Endothelial cell of umbilical vein (primary cell): ENCODE measurements at regions not wholly inside any gene's neighbourhood (a gene's known extent, or its start where the extent isn't known, plus 50 kb on each side); places are given as distances from the start of the nearest gene placed in this dataset.

Experiments used
- BruUV-seq: library from RNA; stranded (reverse); fragments of 400-500 nt; replicated peaks from 2 replicates; lab custom pipeline; 2021; lab: Mats Ljungman, UMichigan
- CTCF ChIA-PET: fragments of 300-600, 350-600 bp; sonication (Branson Sonifier 250); formaldehyde crosslinking; loops from one replicate; lab custom pipeline; 2021; ENCODE audit warnings: antibody characterized with exemption, inconsistent platforms; lab: Charles Lee
- POLR2A ChIA-PET: fragments of 300-600, 350-600 bp; sonication (Branson Sonifier 250); formaldehyde crosslinking; loops from one replicate; lab custom pipeline; 2021; ENCODE audit warnings: antibody characterized with exemption, inconsistent platforms; lab: Charles Lee
- DNase-seq: peaks from one replicate; pipeline ENCODE4 v3.0.0-alpha.2; 2011; ENCODE audit warnings: low read depth, low spot score
- FAIRE-seq: peaks from 2 replicates; lab custom pipeline; 2011; peaks lifted over from hg19 to GRCh38; lab: Jason Lieb, UNC
- H2AFZ ChIP-seq: 2 replicates; pipeline ENCODE4 v1.6.0; 2012; ENCODE audit warnings: low read depth, low read length, control low read depth, inconsistent platforms
- H3K27ac ChIP-seq: 2 replicates; pipeline ENCODE4 v1.5.1; 2011; ENCODE audit warnings: low read depth, mild to moderate bottlenecking, control low read depth, low read length, moderate library complexity; ENCODE audit not compliant: insufficient read depth
- H3K27me3 ChIP-seq, 2 experiments: 2 replicates each; pipeline versions ENCODE4 v1.6.0 to v1.6.1; 2011; ENCODE audit warnings: low read length in 2 of 2, mixed read lengths in 1 of 2; ENCODE audit not compliant: control insufficient read depth in 2 of 2, insufficient read depth in 2 of 2
- H3K36me3 ChIP-seq, 2 experiments: 2 replicates in 1 of 2; 3 replicates in 1 of 2; pipeline ENCODE4 v1.5.1; 2011; ENCODE audit warnings: low read length in 2 of 2, mild to moderate bottlenecking in 1 of 2, moderate library complexity in 1 of 2; ENCODE audit not compliant: control insufficient read depth in 2 of 2, insufficient read depth in 2 of 2; ENCODE audit errors: extremely low read depth in 1 of 2
- H3K4me1 ChIP-seq: 3 replicates; pipeline ENCODE4 v1.5.1; 2011; ENCODE audit warnings: mild to moderate bottlenecking, low read length; ENCODE audit not compliant: control insufficient read depth, insufficient read depth; ENCODE audit errors: extremely low read depth
- H3K4me2 ChIP-seq: 2 replicates; pipeline ENCODE4 v1.6.1; 2011; ENCODE audit warnings: low read length, control low read depth, mixed read lengths; ENCODE audit not compliant: insufficient read depth
- H3K4me3 ChIP-seq, 3 experiments: fragments of 200-600 bp in 1 of 3; sonication (generic), shearing (Covaris generic) in 1 of 3; replicated peaks in 1 of 3; 2 replicates each; pipeline ENCODE4 v1.5.1; 2011 to 2016; ENCODE audit warnings: control low read depth in 3 of 3, low read length in 3 of 3, mild to moderate bottlenecking in 2 of 3, inconsistent platforms in 1 of 3, low read depth in 1 of 3, moderate library complexity in 1 of 3; ENCODE audit not compliant: insufficient read depth in 1 of 3
- H3K79me2 ChIP-seq: 2 replicates; pipeline ENCODE4 v1.6.0; 2012; ENCODE audit warnings: low read length, inconsistent platforms; ENCODE audit not compliant: control insufficient read depth, insufficient read depth
- H3K9ac ChIP-seq: replicated peaks from 2 replicates; pipeline ENCODE3; 2011; ENCODE audit warnings: low read length, control low read depth; ENCODE audit not compliant: insufficient read depth; ENCODE audit errors: extremely low read depth
- H3K9me1 ChIP-seq: replicated peaks from 3 replicates; pipeline ENCODE4 v1.6.0; 2011; ENCODE audit warnings: mild to moderate bottlenecking, low read length; ENCODE audit not compliant: control insufficient read depth, insufficient read depth; ENCODE audit errors: extremely low read depth
- H3K9me3 ChIP-seq: replicated peaks from 2 replicates; pipeline ENCODE4 v1.5.1; 2012; ENCODE audit warnings: low read length, inconsistent platforms; ENCODE audit not compliant: control insufficient read depth, insufficient read depth
- H4K20me1 ChIP-seq: replicated peaks from 2 replicates; pipeline ENCODE3; 2011; ENCODE audit warnings: mild to moderate bottlenecking, low read length; ENCODE audit not compliant: control insufficient read depth, insufficient read depth; ENCODE audit errors: extremely low read depth
- CTCF ChIP-seq, 2 donors: IDR thresholded peaks; 1 replicate in 1 of 2; 2 replicates in 1 of 2; pipeline ENCODE4 v1.5.1; 2011; ENCODE audit warnings: low read length in 2 of 2, mild to moderate bottlenecking in 2 of 2, moderate library complexity in 2 of 2, control low read depth in 1 of 2, inconsistent platforms in 1 of 2, low read depth in 1 of 2; ENCODE audit not compliant: insufficient read depth in 1 of 2; ENCODE audit errors: extremely low read depth in 1 of 2
- EZH2 ChIP-seq: IDR thresholded peaks from 2 replicates; pipeline ENCODE4 v1.6.1; 2012; ENCODE audit warnings: borderline replicate concordance, low read depth, mild to moderate bottlenecking, moderate library complexity, low read length, inconsistent platforms; ENCODE audit not compliant: severe bottlenecking
- FOS ChIP-seq: IDR thresholded peaks from 2 replicates; pipeline ENCODE4 v1.6.1; 2011; ENCODE audit warnings: mild to moderate bottlenecking, low read length, moderate library complexity, borderline replicate concordance; ENCODE audit not compliant: insufficient read depth
- GATA2 ChIP-seq: IDR thresholded peaks from 2 replicates; pipeline ENCODE4 v1.7.0; 2011; ENCODE audit warnings: low read depth, mild to moderate bottlenecking, moderate library complexity, mixed read lengths, low read length; ENCODE audit not compliant: insufficient read length, insufficient read depth
- JUN ChIP-seq: IDR thresholded peaks from 2 replicates; pipeline ENCODE4 v1.6.1; 2011; ENCODE audit warnings: borderline replicate concordance, low read depth; ENCODE audit not compliant: insufficient read length, insufficient read depth
- MAX ChIP-seq: IDR thresholded peaks from 2 replicates; pipeline ENCODE4 v1.6.1; 2011; ENCODE audit not compliant: insufficient read depth, insufficient read length
- MYC ChIP-seq: IDR thresholded peaks from one replicate; pipeline ENCODE4 v1.6.1; 2011; ENCODE audit warnings: mild to moderate bottlenecking, low read depth, low read length
- POLR2A ChIP-seq: IDR thresholded peaks from 2 replicates; pipeline ENCODE4 v1.6.1; 2012; ENCODE audit warnings: low read depth, mild to moderate bottlenecking, control low read depth, low read length
- POLR2AphosphoS5 ChIP-seq: IDR thresholded peaks from 2 replicates; pipeline ENCODE4 v1.6.1; 2012; ENCODE audit warnings: low read depth, mild to moderate bottlenecking, control low read depth, low read length, moderate library complexity; ENCODE audit not compliant: insufficient read depth
- dilution Hi-C: fragments of 300-500 bp; cut with MboI; formaldehyde crosslinking; loops from one replicate; pipeline ENCODE4 v1.15.0; 2019; ENCODE audit warnings: low sequenced_read_pairs; ENCODE audit not compliant: extremely low pct_ligation_motif_present
- intact Hi-C: fragments of 100-400 bp; cut with micrococcal nuclease; formaldehyde crosslinking; loops from one replicate; pipeline ENCODE4 v1.10.0; 2022

GRCh38 chr1:219521325-219521724, 91.6 kb downstream of the ZC3H11B start:
- intact Hi-C loops: no loop called here
- dilution Hi-C loops: no loop called here

GRCh38 chr1:219520241-219520640, 92.7 kb downstream of the ZC3H11B start:
- Histone ChIP-seq H3K79me2 (no peaks in the 10 kb centered on the region), H3K27ac (no peak overlapping the region), H3K9me3 (no peaks in the 10 kb centered on the region), H4K20me1 (no peaks in the 10 kb centered on the region), H3K4me3 (no peak overlapping the region), H2AFZ (no peak overlapping the region), H3K4me1 (no peaks in the 10 kb centered on the region), H3K9ac (no peak overlapping the region), H3K27me3 (no peaks in the 10 kb centered on the region), H3K36me3 (no peaks in the 10 kb centered on the region), H3K4me2 (no peak overlapping the region), H3K9me1 (no peaks in the 10 kb centered on the region)
- no peak for DNase-seq
- no peak for FAIRE-seq
- intact Hi-C loops: no loop called here
- dilution Hi-C loops: no loop called here
- ChIA-PET CTCF (no interaction called here), POLR2A (no interaction called here)
- TF ChIP-seq FOS (no peak), EZH2 (no peak), JUN (no peak), MAX (no peak), MYC (no peak), POLR2AphosphoS5 (no peak), CTCF (IDR thresholded peaks at IDR 0.05; ENCODE audit: extremely low read depth in 1 of 2, insufficient read depth in 1 of 2, low read depth in 1 of 2, low read length in 2 of 2) (no peak), POLR2A (no peak), GATA2 (no peak)
- no TSS peak for BruUV-seq

More at GRCh38 chr1:219521325-219521724, 91.6 kb downstream of the ZC3H11B start:
- Histone ChIP-seq H3K4me2 (no peak overlapping the region), H4K20me1 (no peaks in the 10 kb centered on the region), H3K79me2 (no peaks in the 10 kb centered on the region), H3K9ac (no peak overlapping the region), H3K27ac (no peak overlapping the region), H3K4me1 (no peaks in the 10 kb centered on the region), H3K9me1 (no peaks in the 10 kb centered on the region), H3K9me3 (no peaks in the 10 kb centered on the region), H3K36me3 (no peaks in the 10 kb centered on the region), H3K27me3 (no peaks in the 10 kb centered on the region), H2AFZ (no peak overlapping the region), H3K4me3 (no peak overlapping the region)
- BruUV-seq: no TSS peak
- POLR2A ChIA-PET: no interaction called here
- no peak for TF ChIP-seq JUN
- TF ChIP-seq MYC: no peak
- TF ChIP-seq CTCF (IDR thresholded peaks at IDR 0.05; ENCODE audit: extremely low read depth in 1 of 2, insufficient read depth in 1 of 2, low read depth in 1 of 2, low read length in 2 of 2): no peak
- CTCF ChIA-PET: no interaction called here
- FAIRE-seq: no peak
- DNase-seq: no peak
